CD8-positive, alpha-beta memory T cell (primary cell): ENCODE measurements at regions not wholly inside any gene's neighbourhood (a gene's known extent, or its start where the extent isn't known, plus 50 kb on each side); places are given as distances from the start of the nearest gene placed in this dataset.

Experiments used
- CTCF ChIA-PET: fragments of 350-600 bp; sonication (Branson Sonifier 250); formaldehyde crosslinking; loops from one replicate; lab custom pipeline; 2021; ENCODE audit warnings: antibody characterized with exemption; lab: Charles Lee
- POLR2A ChIA-PET: fragments of 350-600 bp; sonication (Branson Sonifier 250); formaldehyde crosslinking; loops from one replicate; lab custom pipeline; 2021; ENCODE audit warnings: antibody characterized with exemption; lab: Charles Lee
- DNase-seq, 5 donors: peaks; one replicate each; pipeline versions ENCODE4 v3.0.0 to v3.0.0-alpha.2; 2020 to 2022; ENCODE audit warnings: mixed read lengths in 1 of 5
- H3K27ac ChIP-seq: one replicate; pipeline ENCODE4 v1.7.0; 2013; ENCODE audit warnings: low read depth, mild to moderate bottlenecking, low read length, moderate library complexity
- H3K27me3 ChIP-seq: 2 replicates; pipeline ENCODE4 v1.7.0; 2013; ENCODE audit warnings: low read length, mild to moderate bottlenecking; ENCODE audit not compliant: insufficient read depth, poor library complexity, severe bottlenecking
- H3K36me3 ChIP-seq: 2 replicates; pipeline ENCODE4 v1.7.0; 2013; ENCODE audit warnings: mild to moderate bottlenecking, low read length, moderate library complexity; ENCODE audit not compliant: insufficient read depth
- H3K4me1 ChIP-seq: 2 replicates; pipeline ENCODE4 v1.7.0; 2013; ENCODE audit warnings: mild to moderate bottlenecking, low read length, moderate library complexity; ENCODE audit not compliant: insufficient read depth
- H3K4me3 ChIP-seq: 2 replicates; pipeline ENCODE4 v1.7.0; 2013; ENCODE audit warnings: mild to moderate bottlenecking, low read length
- H3K9me3 ChIP-seq: 2 replicates; pipeline ENCODE4 v1.7.0; 2013; ENCODE audit warnings: mild to moderate bottlenecking, low read length
- H3K27ac Mint-ChIP-seq, 8 donors: one replicate each; pipeline ENCODE4 v1.8.0; 2020 to 2021; ENCODE audit warnings: mixed read lengths in 8 of 8, mild to moderate bottlenecking in 6 of 8, inconsistent platforms in 3 of 8, moderate library complexity in 3 of 8
- H3K27me3 Mint-ChIP-seq, 2 donors: one replicate each; pipeline ENCODE4 v1.8.0; 2020 to 2021; ENCODE audit warnings: mixed read lengths in 2 of 2, mild to moderate bottlenecking in 1 of 2, moderate library complexity in 1 of 2
- H3K36me3 Mint-ChIP-seq, 3 donors: one replicate each; pipeline ENCODE4 v1.8.0; 2020 to 2021; ENCODE audit warnings: mixed read lengths in 3 of 3, inconsistent platforms in 1 of 3, mild to moderate bottlenecking in 1 of 3
- H3K4me1 Mint-ChIP-seq, 3 donors: one replicate each; pipeline ENCODE4 v1.8.0; 2020 to 2021; ENCODE audit warnings: mixed read lengths in 3 of 3, inconsistent platforms in 1 of 3, mild to moderate bottlenecking in 1 of 3
- H3K4me3 Mint-ChIP-seq, 7 donors: one replicate each; pipeline ENCODE4 v1.8.0; 2020 to 2021; ENCODE audit warnings: mixed read lengths in 7 of 7, mild to moderate bottlenecking in 6 of 7, moderate library complexity in 4 of 7, inconsistent platforms in 2 of 7
- H3K9me3 Mint-ChIP-seq, 5 donors: one replicate each; pipeline ENCODE4 v1.8.0; 2020 to 2022; ENCODE audit warnings: mixed read lengths in 5 of 5, mild to moderate bottlenecking in 3 of 5, moderate library complexity in 2 of 5, inconsistent platforms in 1 of 5

- no peak overlapping the region for H3K4me3 ChIP-seq
- Mint-ChIP-seq H3K36me3 (no peaks in the 10 kb centered on the region), H3K9me3 (peaks cover 0 to 8% (median 0%) of the 10 kb centered on the region in 5 donors), H3K4me1 (no peaks in the 10 kb centered on the region), H3K4me3 (no peak overlapping the region), H3K27ac (no peak overlapping the region), H3K27me3 (peaks cover 0 to 1% of the 10 kb centered on the region in 2 donors)
- POLR2A ChIA-PET, result no interaction called here
- no peaks in the 10 kb centered on the region for H3K27me3 ChIP-seq
- no peak overlapping the region for H3K27ac ChIP-seq
- CTCF ChIA-PET, result no interaction called here
- H3K9me3 ChIP-seq, result no peaks in the 10 kb centered on the region
- H3K4me1 ChIP-seq, result no peaks in the 10 kb centered on the region
- no peak for DNase-seq
- H3K36me3 ChIP-seq, result no peaks in the 10 kb centered on the region
Measured at GRCh38 chr4:175986668-175987067, 79.0 kb upstream of the WDR17 start.

DNA sequence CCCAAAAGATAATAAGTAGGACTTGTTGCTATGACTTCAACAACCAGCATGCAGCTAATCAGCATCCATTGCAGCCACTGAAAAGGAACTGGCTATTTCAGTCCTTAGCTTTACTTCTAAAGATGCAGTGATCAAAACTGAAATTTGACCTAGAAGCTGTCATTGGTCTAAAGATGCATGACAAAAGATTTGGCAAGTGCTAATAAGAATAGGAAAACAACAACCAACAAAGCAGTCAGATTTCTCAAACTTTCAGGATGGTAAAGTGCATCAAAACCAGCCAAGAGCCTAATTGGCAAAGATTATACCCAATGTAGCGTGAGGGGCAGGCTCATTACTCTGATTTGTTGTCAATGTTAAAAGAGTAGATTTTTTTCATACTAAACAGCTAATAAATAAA, 77.1 kb upstream of the WDR17 start:
- ChIA-PET POLR2A (no interaction called here), CTCF (no interaction called here)
- Histone ChIP-seq H3K27ac (no peak overlapping the region), H3K4me3 (no peak overlapping the region), H3K27me3 (no peaks in the 10 kb centered on the region), H3K36me3 (no peaks in the 10 kb centered on the region), H3K9me3 (no peaks in the 10 kb centered on the region), H3K4me1 (no peaks in the 10 kb centered on the region)
- DNase-seq, result no peak
- peaks cover 0 to 1% of the 10 kb centered on the region in 2 donors for H3K27me3 Mint-ChIP-seq
- peaks cover 0 to 8% (median 0%) of the 10 kb centered on the region in 5 donors for H3K9me3 Mint-ChIP-seq
- no peak overlapping the region for H3K27ac Mint-ChIP-seq
- no peaks in the 10 kb centered on the region for H3K4me1 Mint-ChIP-seq
- H3K36me3 Mint-ChIP-seq, result no peaks in the 10 kb centered on the region
- no peak overlapping the region for H3K4me3 Mint-ChIP-seq

DNA sequence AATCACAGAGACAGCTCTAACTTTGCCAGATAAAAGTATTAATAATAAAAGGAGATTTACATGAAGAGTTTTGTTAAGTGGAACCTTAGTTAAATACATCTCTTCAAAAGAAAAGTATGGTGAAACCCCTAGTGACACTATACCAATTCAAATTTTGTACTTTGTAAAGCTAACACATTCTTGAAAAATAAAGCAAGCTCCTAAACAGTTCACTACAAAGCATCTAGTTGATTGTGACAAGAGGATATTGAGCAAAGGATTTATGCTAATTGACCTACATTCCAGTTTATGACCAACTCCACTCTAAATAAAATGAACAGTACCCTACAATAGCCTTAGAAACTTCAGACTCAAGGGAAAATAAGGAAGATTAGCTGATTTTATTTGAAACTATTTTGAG, 69.4 kb upstream of the WDR17 start:
- no peaks in the 10 kb centered on the region for H3K4me1 ChIP-seq
- no peak overlapping the region for H3K27ac ChIP-seq
- no peak overlapping the region for H3K27ac Mint-ChIP-seq
- H3K27me3 Mint-ChIP-seq, result peaks cover 12 to 24% of the 10 kb centered on the region in 2 donors
- H3K36me3 ChIP-seq, result no peaks in the 10 kb centered on the region
- no peaks in the 10 kb centered on the region for H3K27me3 ChIP-seq
- peaks cover 0 to 2% (median 0%) of the 10 kb centered on the region in 5 donors for H3K9me3 Mint-ChIP-seq
- H3K36me3 Mint-ChIP-seq, result no peaks in the 10 kb centered on the region
- ChIA-PET POLR2A (no interaction called here), CTCF (interaction anchor here (1.2 kb wide), 1 partner anchor 16 kb away, joined by 3 read pairs; no protein-coding TSS in a partner anchor)
- H3K4me3 Mint-ChIP-seq, result no peak overlapping the region
- H3K4me3 ChIP-seq, result no peak overlapping the region
- no peak for DNase-seq
- H3K4me1 Mint-ChIP-seq, result no peaks in the 10 kb centered on the region
- H3K9me3 ChIP-seq, result no peaks in the 10 kb centered on the region

DNA sequence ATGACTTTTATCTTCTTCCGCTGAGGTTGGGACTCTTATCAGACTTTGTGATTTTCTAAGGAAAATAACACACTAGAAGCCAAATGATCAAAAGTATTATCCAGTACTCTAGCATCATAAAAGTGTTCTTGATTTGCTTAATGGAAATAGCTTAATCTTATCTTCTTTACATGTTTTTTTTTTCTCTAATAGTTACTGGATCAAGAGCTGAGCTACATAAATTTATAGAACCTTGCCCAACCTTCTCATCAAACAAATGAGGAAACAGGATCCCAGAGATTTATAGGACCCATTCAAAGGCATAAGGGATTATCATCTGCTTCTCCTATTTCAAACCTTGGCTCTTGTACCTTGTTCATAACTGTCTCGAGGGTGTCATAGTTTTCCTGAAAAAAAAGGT, 68.3 kb upstream of the WDR17 start:
- Mint-ChIP-seq H3K27ac (no peak overlapping the region), H3K4me3 (no peak overlapping the region), H3K4me1 (peaks cover 0 to under 1% (median 0%) of the 10 kb centered on the region in 3 donors), H3K9me3 (peaks cover 0 to 2% (median 0%) of the 10 kb centered on the region in 5 donors), H3K36me3 (no peaks in the 10 kb centered on the region), H3K27me3 (peaks cover 16 to 31% of the 10 kb centered on the region in 2 donors)
- no peaks in the 10 kb centered on the region for H3K9me3 ChIP-seq
- no peaks in the 10 kb centered on the region for H3K27me3 ChIP-seq
- no peak overlapping the region for H3K4me3 ChIP-seq
- DNase-seq, result no peak
- CTCF ChIA-PET, result no interaction called here
- no peaks in the 10 kb centered on the region for H3K36me3 ChIP-seq
- POLR2A ChIA-PET, result interaction anchor here (0.6 kb wide), 1 partner anchor 48 kb away, joined by 3 read pairs; no protein-coding TSS in a partner anchor
- no peak overlapping the region for H3K27ac ChIP-seq
- H3K4me1 ChIP-seq, result no peaks in the 10 kb centered on the region

- DNase-seq, result no peak
- Histone ChIP-seq H3K36me3 (no peaks in the 10 kb centered on the region), H3K9me3 (no peaks in the 10 kb centered on the region), H3K27ac (no peak overlapping the region), H3K27me3 (no peaks in the 10 kb centered on the region), H3K4me3 (no peak overlapping the region), H3K4me1 (no peaks in the 10 kb centered on the region)
- Mint-ChIP-seq H3K4me3 (no peak overlapping the region), H3K9me3 (peaks cover 0 to 2% (median 0%) of the 10 kb centered on the region in 5 donors), H3K27ac (no peak overlapping the region), H3K4me1 (peaks cover 2 to 5% (median 4%) of the 10 kb centered on the region in 3 donors), H3K36me3 (no peaks in the 10 kb centered on the region), H3K27me3 (peaks cover 23 to 42% of the 10 kb centered on the region in 2 donors)
- CTCF ChIA-PET, result no interaction called here
- POLR2A ChIA-PET, result no interaction called here
Measured at GRCh38 chr4:175998782-175999181, 66.9 kb upstream of the WDR17 start.

- Histone ChIP-seq H3K4me1 (no peaks in the 10 kb centered on the region), H3K27ac (no peak overlapping the region), H3K9me3 (no peaks in the 10 kb centered on the region), H3K4me3 (no peak overlapping the region), H3K27me3 (no peaks in the 10 kb centered on the region), H3K36me3 (no peaks in the 10 kb centered on the region)
- ChIA-PET CTCF (no interaction called here), POLR2A (no interaction called here)
- Mint-ChIP-seq H3K27ac (no peak overlapping the region), H3K9me3 (peaks cover 0 to 2% (median 0%) of the 10 kb centered on the region in 5 donors), H3K4me1 (peaks cover 2 to 5% (median 4%) of the 10 kb centered on the region in 3 donors), H3K27me3 (peaks cover 23 to 42% of the 10 kb centered on the region in 2 donors), H3K4me3 (no peak overlapping the region), H3K36me3 (no peaks in the 10 kb centered on the region)
- no peak for DNase-seq
Measured at GRCh38 chr4:175999944-176000343, 65.7 kb upstream of the WDR17 start.

DNA sequence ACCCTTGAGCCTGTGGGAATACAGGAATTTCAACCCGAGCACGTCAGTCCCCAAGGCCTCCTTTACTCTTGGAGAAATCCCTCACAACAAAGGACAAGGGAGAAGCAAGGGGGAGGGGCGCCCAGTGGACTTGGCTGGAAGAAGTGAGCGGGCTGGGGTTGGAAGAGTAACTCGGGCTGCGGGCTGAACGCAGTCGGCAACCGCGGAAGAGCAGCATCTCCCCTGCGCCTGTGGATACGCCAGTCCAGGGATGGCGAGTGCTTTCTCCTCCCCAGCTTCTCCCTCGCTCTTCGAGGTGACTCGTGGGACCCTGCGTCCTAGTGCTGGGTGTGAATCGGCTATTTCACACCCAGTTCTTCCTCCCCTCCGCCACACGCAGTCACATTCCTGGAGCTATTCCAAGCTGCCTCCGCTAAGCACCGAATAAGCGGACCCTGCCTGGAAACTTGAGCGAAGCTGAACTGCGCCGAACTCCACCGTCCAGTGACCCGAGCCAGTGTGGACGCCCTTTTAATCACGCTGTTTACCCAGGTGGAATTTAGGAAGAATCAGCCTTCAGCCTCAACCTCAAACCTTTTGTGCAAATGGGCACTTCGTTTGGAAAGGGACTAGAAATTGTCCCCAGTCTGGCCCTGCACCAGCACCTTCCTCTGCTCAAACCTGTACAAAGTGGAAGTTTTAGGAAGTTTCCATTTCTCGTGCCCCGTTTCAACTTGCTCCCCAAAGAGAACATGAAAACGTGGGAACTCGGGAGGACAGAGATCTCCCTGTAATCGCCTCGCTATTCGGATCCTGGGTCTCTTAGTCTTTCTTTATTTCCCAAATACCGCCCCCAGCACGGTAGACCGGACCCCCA, 64.3 kb upstream of the WDR17 start:
- Histone ChIP-seq H3K27ac (no peak overlapping the region), H3K9me3 (no peaks in the 10 kb centered on the region), H3K4me1 (no peaks in the 10 kb centered on the region), H3K36me3 (no peaks in the 10 kb centered on the region), H3K27me3 (no peaks in the 10 kb centered on the region), H3K4me3 (no peak overlapping the region)
- peaks cover 22 to 42% of the 10 kb centered on the region in 2 donors for H3K27me3 Mint-ChIP-seq
- peaks cover 2 to 5% (median 4%) of the 10 kb centered on the region in 3 donors for H3K4me1 Mint-ChIP-seq
- H3K4me3 Mint-ChIP-seq, result no peak overlapping the region
- peaks cover 0 to 2% (median 0%) of the 10 kb centered on the region in 5 donors for H3K9me3 Mint-ChIP-seq
- no peaks in the 10 kb centered on the region for H3K36me3 Mint-ChIP-seq
- no peak overlapping the region for H3K27ac Mint-ChIP-seq
- DNase-seq, result no peak
- ChIA-PET POLR2A (no interaction called here), CTCF (no interaction called here)

DNA sequence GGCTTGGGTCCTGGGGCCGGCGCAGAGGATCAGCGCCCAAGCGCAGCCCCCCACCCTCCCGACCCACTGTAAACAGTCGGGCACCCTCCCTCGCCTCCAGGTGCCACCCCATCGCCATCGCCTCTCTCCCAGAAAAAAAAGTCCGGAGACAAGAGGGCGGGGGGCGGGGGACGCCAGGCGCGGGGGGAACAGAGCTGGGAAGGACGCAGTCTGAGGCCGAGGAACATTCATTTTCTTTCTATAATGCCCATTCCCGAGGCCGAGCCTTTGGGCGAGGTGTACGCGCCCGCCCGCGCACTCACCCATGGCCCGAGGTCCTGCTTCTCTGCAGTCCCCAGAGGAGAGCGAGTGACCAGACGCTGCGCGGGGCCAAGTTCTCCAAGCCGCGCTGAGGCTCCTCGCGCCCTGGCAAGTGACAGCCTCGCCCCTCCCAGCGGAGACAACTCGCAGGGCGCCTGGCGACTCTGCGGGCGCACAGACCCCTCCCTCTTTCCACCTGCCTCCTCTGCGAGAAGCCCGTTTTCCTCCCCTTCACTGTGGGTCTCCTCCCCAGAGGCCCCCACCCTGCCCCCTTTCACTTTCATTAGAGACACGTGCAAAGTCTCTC, 63.5 kb upstream of the WDR17 start:
- Histone ChIP-seq H3K27ac (no peak overlapping the region), H3K27me3 (no peaks in the 10 kb centered on the region), H3K9me3 (no peaks in the 10 kb centered on the region), H3K36me3 (no peaks in the 10 kb centered on the region), H3K4me1 (no peaks in the 10 kb centered on the region), H3K4me3 (no peak overlapping the region)
- DNase-seq, result no peak
- Mint-ChIP-seq H3K4me1 (peaks cover 2 to 5% (median 4%) of the 10 kb centered on the region in 3 donors), H3K4me3 (peak overlapping the region in 4 of 7 donors; percentile 7 to 64 (median 13)), H3K27me3 (peaks cover 22 to 42% of the 10 kb centered on the region in 2 donors), H3K36me3 (no peaks in the 10 kb centered on the region), H3K9me3 (peaks cover 0 to 2% (median 0%) of the 10 kb centered on the region in 5 donors), H3K27ac (no peak overlapping the region)
- ChIA-PET POLR2A (no interaction called here), CTCF (no interaction called here)
